MCF 10A (cell line): ENCODE measurements at regions not wholly inside any gene's neighbourhood (a gene's known extent, or its start where the extent isn't known, plus 50 kb on each side); places are given as distances from the start of the nearest gene placed in this dataset.
"Not testable (repeated sequence)": the region's sequence is repeated elsewhere in the genome, so short reads cannot be mapped to it uniquely, and the experiment has no call there.

ENCODE experiments used
- BruUV-seq: library from RNA; stranded (reverse); fragments of 400-500 nt; replicated peaks from 2 replicates; lab custom pipeline; 2021; lab: Mats Ljungman, UMichigan
- CTCF ChIA-PET: fragments of 300-600 bp; sonication (Branson Sonifier 250); formaldehyde crosslinking; extraction: SDS; loops from one replicate; lab custom pipeline; 2021; ENCODE audit warnings: antibody characterized with exemption, inconsistent platforms; lab: Yijun Ruan, JAX
- POLR2A ChIA-PET: fragments of 300-600, 350-650 bp; sonication (Branson Sonifier 250); formaldehyde crosslinking; extraction: SDS; loops from one replicate; lab custom pipeline; 2020; ENCODE audit warnings: antibody characterized with exemption, inconsistent platforms; lab: Yijun Ruan, JAX
- DNase-seq: peaks from one replicate; pipeline ENCODE4 v3.0.0-alpha.2; 2018; ENCODE audit not compliant: unreplicated experiment
- H3K27ac Mint-ChIP-seq: one replicate; pipeline ENCODE4 v1.8.0; 2022; ENCODE audit warnings: mild to moderate bottlenecking, low read depth, mixed read lengths; ENCODE audit not compliant: unreplicated experiment
- H3K27me3 Mint-ChIP-seq: one replicate; pipeline ENCODE4 v1.8.0; 2022; ENCODE audit warnings: mixed read lengths; ENCODE audit not compliant: insufficient read depth, unreplicated experiment
- H3K36me3 Mint-ChIP-seq: one replicate; pipeline ENCODE4 v1.8.0; 2022; ENCODE audit warnings: mild to moderate bottlenecking, moderate library complexity, mixed read lengths; ENCODE audit not compliant: insufficient read depth, unreplicated experiment
- H3K4me1 Mint-ChIP-seq: one replicate; pipeline ENCODE4 v1.8.0; 2022; ENCODE audit warnings: mixed read lengths; ENCODE audit not compliant: insufficient read depth, unreplicated experiment
- H3K4me3 Mint-ChIP-seq: one replicate; pipeline ENCODE4 v1.8.0; 2022; ENCODE audit warnings: mild to moderate bottlenecking, moderate library complexity, mixed read lengths; ENCODE audit not compliant: unreplicated experiment
- H3K9me3 Mint-ChIP-seq: one replicate; pipeline ENCODE4 v1.8.0; 2022; ENCODE audit warnings: mixed read lengths; ENCODE audit not compliant: unreplicated experiment
- CTCF ChIP-seq: fragments of 200-600 bp; IDR thresholded peaks from one replicate; pipeline ENCODE4 v1.8.0; 2022; ENCODE audit warnings: antibody characterized with exemption, mild to moderate bottlenecking; ENCODE audit not compliant: unreplicated experiment
- intact Hi-C: fragments of 100-400 bp; cut with micrococcal nuclease; formaldehyde crosslinking; loops from 2 replicates; pipeline ENCODE4 v1.14.1; 2022

- no peaks in the 10 kb centered on the region for H3K9me3 Mint-ChIP-seq
- no peak overlapping the region for H3K27ac Mint-ChIP-seq
- no peaks in the 10 kb centered on the region for H3K4me1 Mint-ChIP-seq
- no TSS peak for BruUV-seq
- TF ChIP-seq CTCF: no peak
- H3K27me3 Mint-ChIP-seq: peaks cover 71% of the 10 kb centered on the region
- ChIA-PET CTCF (interaction anchor here (0.7 kb wide), 1 partner anchor 411 kb away, joined by 3 read pairs; no protein-coding TSS in a partner anchor), POLR2A (interaction anchor here (1.6 kb wide), 1 partner anchor 10 kb away, joined by 4 read pairs; no protein-coding TSS in a partner anchor)
- no peak overlapping the region for H3K4me3 Mint-ChIP-seq
- intact Hi-C loops: no loop called here
- DNase-seq: no peak
- H3K36me3 Mint-ChIP-seq: no peaks in the 10 kb centered on the region
These were observed 399.1 kb downstream of the PPP1R2C start for GRCh38 chrX:42378857-42379256.

GRCh38 chrX:42375086-42375485 is 402.9 kb downstream of the PPP1R2C start:
- Mint-ChIP-seq H3K9me3 (no peaks in the 10 kb centered on the region), H3K27me3 (peaks cover 74% of the 10 kb centered on the region), H3K27ac (no peak overlapping the region), H3K4me1 (no peaks in the 10 kb centered on the region), H3K4me3 (no peak overlapping the region), H3K36me3 (no peaks in the 10 kb centered on the region)
- CTCF ChIA-PET: no interaction called here
- TF ChIP-seq CTCF: no peak
- DNase-seq: no peak
- BruUV-seq: no TSS peak
- intact Hi-C loops: no loop called here
- POLR2A ChIA-PET: interaction anchor here (0.6 kb wide), 1 partner anchor 56 kb away, joined by 3 read pairs; no protein-coding TSS in a partner anchor

- TF ChIP-seq CTCF: no peak
- DNase-seq: no peak
- H3K36me3 Mint-ChIP-seq: no peaks in the 10 kb centered on the region
- no peaks in the 10 kb centered on the region for H3K4me1 Mint-ChIP-seq
- peaks cover 88% of the 10 kb centered on the region for H3K27me3 Mint-ChIP-seq
- intact Hi-C loops: no loop called here
- no peak overlapping the region for H3K27ac Mint-ChIP-seq
- H3K4me3 Mint-ChIP-seq: no peak overlapping the region
- ChIA-PET CTCF (no interaction called here), POLR2A (no interaction called here)
- no peaks in the 10 kb centered on the region for H3K9me3 Mint-ChIP-seq
- BruUV-seq: no TSS peak
These were observed 411.8 kb downstream of the PPP1R2C start for GRCh38 chrX:42366181-42366580.

GRCh38 chrX:42362219-42362618 is 415.7 kb downstream of the PPP1R2C start:
- ChIA-PET CTCF (interaction anchor here (0.6 kb wide), 1 partner anchor 818 kb away, joined by 5 read pairs; no protein-coding TSS in a partner anchor), POLR2A (no interaction called here)
- intact Hi-C loops: no loop called here
- Mint-ChIP-seq H3K36me3 (no peaks in the 10 kb centered on the region), H3K9me3 (no peaks in the 10 kb centered on the region), H3K4me1 (no peaks in the 10 kb centered on the region), H3K27me3 (peaks cover 55% of the 10 kb centered on the region), H3K27ac (no peak overlapping the region), H3K4me3 (no peak overlapping the region)
- TF ChIP-seq CTCF: no peak
- no TSS peak for BruUV-seq
- no peak for DNase-seq

GRCh38 chrX:42342981-42343380 is 419.6 kb upstream of the CASK start:
- H3K9me3 Mint-ChIP-seq, CTCF ChIA-PET, H3K36me3 Mint-ChIP-seq, intact Hi-C loops, H3K4me1 Mint-ChIP-seq, POLR2A ChIA-PET, BruUV-seq, H3K27ac Mint-ChIP-seq, DNase-seq, H3K4me3 Mint-ChIP-seq: not testable (repeated sequence)
- H3K27me3 Mint-ChIP-seq: peaks cover 88% of the 10 kb centered on the region
